Hepatic stellate cell (primary cell): ENCODE measurements at regions not wholly inside any gene's neighbourhood (a gene's known extent, or its start where the extent isn't known, plus 50 kb on each side); places are given as distances from the start of the nearest gene placed in this dataset.

Source experiments
- DNase-seq: peaks from one replicate; pipeline ENCODE4 v3.0.0; 2011; ENCODE audit warnings: low spot score

GRCh38 chr1:71184410-71184809 lies 103.6 kb upstream of the ZRANB2 start:
- no peak for DNase-seq

GRCh38 chr1:71179997-71180396 lies 99.2 kb upstream of the ZRANB2 start:
- no peak for DNase-seq

- no peak for DNase-seq
Observed at GRCh38 chr1:71170925-71171324, 90.1 kb upstream of the ZRANB2 start.

GRCh38 chr1:71167505-71167904 lies 86.7 kb upstream of the ZRANB2 start:
- DNase-seq, result no peak

- no peak for DNase-seq
Observed at GRCh38 chr1:71166178-71167173, 85.6 kb upstream of the ZRANB2 start.

GRCh38 chr1:71157715-71158114 lies 76.9 kb upstream of the ZRANB2 start:
- no peak for DNase-seq

GRCh38 chr1:71157151-71157550 lies 76.3 kb upstream of the ZRANB2 start:
- no peak for DNase-seq

GRCh38 chr1:71156590-71156989 lies 75.8 kb upstream of the ZRANB2 start:
- DNase-seq, result no peak

GRCh38 chr1:71154429-71154828 lies 73.6 kb upstream of the ZRANB2 start:
- DNase-seq, result no peak

- DNase-seq, result no peak
Observed at GRCh38 chr1:71153826-71154225, 73.0 kb upstream of the ZRANB2 start.

GRCh38 chr1:71147637-71148360 lies 67.0 kb upstream of the ZRANB2 start:
- DNase-seq, result no peak

GRCh38 chr1:71135571-71135970 lies 54.7 kb upstream of the ZRANB2 start:
- DNase-seq, result no peak
